ENCODE measurements at regions not wholly inside any gene's neighbourhood (a gene's known extent, or its start where the extent isn't known, plus 50 kb on each side); places are given as distances from the start of the nearest gene placed in this dataset.

DNA sequence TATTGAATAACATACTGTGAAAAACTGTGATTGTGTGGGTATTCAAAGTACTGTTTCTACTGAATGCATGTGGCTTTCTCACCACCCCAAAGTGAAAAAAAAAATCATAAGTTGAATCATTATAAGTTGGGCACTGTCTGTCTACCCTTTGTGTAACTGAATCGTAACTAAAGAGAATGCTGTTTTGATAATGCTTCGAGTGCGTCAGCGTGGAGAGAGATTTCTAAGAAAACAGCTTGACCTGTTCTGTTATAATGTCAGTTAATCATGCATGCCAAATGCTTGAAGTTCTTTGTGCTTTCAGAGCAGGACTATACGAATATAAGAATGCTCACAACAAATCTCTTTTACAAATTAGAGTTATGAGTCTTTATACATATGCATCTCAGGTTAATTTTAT, 148.8 kb upstream of the SGCD start:
- Histone ChIP-seq H3K79me2 (ENCODE audit: low read length) (no peaks in the 10 kb centered on the region), H3K4me2 (ENCODE audit: low read depth, low read length) (no peak overlapping the region), H3K36me3 (replicated peaks; ENCODE audit: insufficient read depth, low read length) (no peaks in the 10 kb centered on the region), H3K9ac (ENCODE audit: low read length) (no peak overlapping the region), H3K27me3 (replicated peaks; ENCODE audit: insufficient read depth, low read length) (no peaks in the 10 kb centered on the region), H3K9me3 (replicated peaks; ENCODE audit: insufficient read depth, low read length) (no peaks in the 10 kb centered on the region), H3K4me3 (ENCODE audit: low read length) (no peak overlapping the region), H3K4me1 (ENCODE audit: low read length) (no peaks in the 10 kb centered on the region), H3K27ac (ENCODE audit: low read length) (no peak overlapping the region), H3F3A (ENCODE audit: insufficient read depth, low read length) (no peaks in the 10 kb centered on the region), H4K20me1 (ENCODE audit: insufficient read depth, low read length) (no peaks in the 10 kb centered on the region), H2AFZ (ENCODE audit: low read length) (no peak overlapping the region), H3K9me2 (replicated peaks; ENCODE audit: insufficient read depth, low read length) (no peaks in the 10 kb centered on the region)
- TF ChIP-seq EZH2 (optimal IDR thresholded peaks at IDR 0.05; ENCODE audit: low read depth, low read length) (no peak), EZH2phosphoT487 (IDR thresholded peaks at IDR 0.05; ENCODE audit: low read length) (no peak)
- TF ChIP-seq, protein P1, sequence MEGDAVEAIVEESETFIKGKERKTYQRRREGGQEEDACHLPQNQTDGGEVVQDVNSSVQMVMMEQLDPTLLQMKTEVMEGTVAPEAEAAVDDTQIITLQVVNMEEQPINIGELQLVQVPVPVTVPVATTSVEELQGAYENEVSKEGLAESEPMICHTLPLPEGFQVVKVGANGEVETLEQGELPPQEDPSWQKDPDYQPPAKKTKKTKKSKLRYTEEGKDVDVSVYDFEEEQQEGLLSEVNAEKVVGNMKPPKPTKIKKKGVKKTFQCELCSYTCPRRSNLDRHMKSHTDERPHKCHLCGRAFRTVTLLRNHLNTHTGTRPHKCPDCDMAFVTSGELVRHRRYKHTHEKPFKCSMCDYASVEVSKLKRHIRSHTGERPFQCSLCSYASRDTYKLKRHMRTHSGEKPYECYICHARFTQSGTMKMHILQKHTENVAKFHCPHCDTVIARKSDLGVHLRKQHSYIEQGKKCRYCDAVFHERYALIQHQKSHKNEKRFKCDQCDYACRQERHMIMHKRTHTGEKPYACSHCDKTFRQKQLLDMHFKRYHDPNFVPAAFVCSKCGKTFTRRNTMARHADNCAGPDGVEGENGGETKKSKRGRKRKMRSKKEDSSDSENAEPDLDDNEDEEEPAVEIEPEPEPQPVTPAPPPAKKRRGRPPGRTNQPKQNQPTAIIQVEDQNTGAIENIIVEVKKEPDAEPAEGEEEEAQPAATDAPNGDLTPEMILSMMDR (IDR thresholded peaks at IDR 0.05; ENCODE audit: low read length) = no peak
- DNase-seq = no peak

DNA sequence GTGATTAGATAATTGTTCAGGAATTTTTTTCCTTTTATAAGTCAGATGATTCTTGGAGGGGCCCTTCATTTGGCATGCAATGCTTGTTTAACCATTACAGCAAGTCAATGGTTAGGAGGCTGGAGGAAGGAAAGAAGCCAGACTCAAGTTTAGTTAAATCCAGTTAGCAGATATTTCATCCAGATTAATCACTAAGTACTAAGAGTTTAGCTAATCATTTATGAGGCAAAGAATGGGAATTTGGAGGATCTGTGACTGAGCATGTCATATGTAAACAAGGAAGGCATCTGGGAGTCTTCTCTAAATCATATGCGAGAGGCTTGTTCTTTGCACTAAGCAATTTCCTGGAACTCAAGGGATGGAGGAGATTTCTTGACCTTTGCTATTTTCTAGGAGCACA, 145.3 kb upstream of the SGCD start:
- Histone ChIP-seq H3K9me3 (replicated peaks; ENCODE audit: insufficient read depth, low read length) (no peaks in the 10 kb centered on the region), H3K79me2 (ENCODE audit: low read length) (no peaks in the 10 kb centered on the region), H3K4me3 (ENCODE audit: low read length) (no peak overlapping the region), H3K9ac (ENCODE audit: low read length) (no peak overlapping the region), H3K27me3 (replicated peaks; ENCODE audit: insufficient read depth, low read length) (no peaks in the 10 kb centered on the region), H3K4me2 (ENCODE audit: low read depth, low read length) (no peak overlapping the region), H3K36me3 (replicated peaks; ENCODE audit: insufficient read depth, low read length) (no peaks in the 10 kb centered on the region), H3F3A (ENCODE audit: insufficient read depth, low read length) (no peaks in the 10 kb centered on the region), H4K20me1 (ENCODE audit: insufficient read depth, low read length) (no peaks in the 10 kb centered on the region), H2AFZ (ENCODE audit: low read length) (no peak overlapping the region), H3K9me2 (replicated peaks; ENCODE audit: insufficient read depth, low read length) (no peaks in the 10 kb centered on the region), H3K4me1 (ENCODE audit: low read length) (no peaks in the 10 kb centered on the region), H3K27ac (ENCODE audit: low read length) (no peak overlapping the region)
- TF ChIP-seq EZH2phosphoT487 (IDR thresholded peaks at IDR 0.05; ENCODE audit: low read length) (no peak), EZH2 (optimal IDR thresholded peaks at IDR 0.05; ENCODE audit: low read depth, low read length) (no peak)
- TF ChIP-seq, protein P1 (IDR thresholded peaks at IDR 0.05; ENCODE audit: low read length) = no peak
- DNase-seq = no peak

DNA sequence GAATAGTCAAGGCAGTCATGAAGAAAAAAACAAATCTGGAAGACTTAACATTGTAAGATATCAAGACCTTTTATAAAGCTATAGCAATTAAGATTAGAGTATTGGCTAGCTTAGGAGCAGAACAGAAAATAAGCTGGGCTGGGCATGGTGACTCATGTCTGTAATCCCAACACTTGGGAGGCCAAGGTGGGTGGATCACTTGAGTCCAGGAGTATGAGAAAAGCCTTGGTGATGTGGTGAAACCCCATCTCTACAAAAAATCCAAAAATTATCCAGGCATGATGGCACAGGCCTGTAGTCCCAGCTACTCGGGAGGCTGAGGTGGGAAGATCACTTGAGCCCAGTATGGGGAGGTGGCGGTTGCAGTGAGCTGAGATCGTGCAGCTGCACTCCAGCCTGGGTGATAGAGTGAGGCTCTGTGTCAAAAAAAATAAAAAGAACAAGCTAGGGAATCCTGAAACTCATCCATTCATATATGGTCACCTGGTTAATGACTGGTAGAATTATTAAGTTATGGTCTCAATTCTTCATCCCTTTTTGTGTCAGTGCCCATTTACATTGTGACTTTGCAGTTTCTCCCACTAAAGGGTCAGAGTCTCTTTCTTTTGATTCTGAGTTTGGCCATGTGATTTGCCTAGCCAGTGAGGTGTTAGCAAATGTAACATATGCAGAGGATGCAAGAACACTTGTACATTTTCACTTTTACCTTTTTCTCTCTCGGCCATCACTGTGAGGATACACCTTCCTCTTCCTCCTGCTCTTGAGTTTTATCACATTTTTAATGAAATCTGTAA, 144.6 kb upstream of the SGCD start:
- Histone ChIP-seq H3K4me3 (ENCODE audit: low read length) (no peak overlapping the region), H3K9me3 (replicated peaks; ENCODE audit: insufficient read depth, low read length) (no peaks in the 10 kb centered on the region), H3K36me3 (replicated peaks; ENCODE audit: insufficient read depth, low read length) (no peaks in the 10 kb centered on the region), H3K9ac (ENCODE audit: low read length) (no peak overlapping the region), H3K4me1 (ENCODE audit: low read length) (no peaks in the 10 kb centered on the region), H3K27me3 (replicated peaks; ENCODE audit: insufficient read depth, low read length) (no peaks in the 10 kb centered on the region), H3F3A (ENCODE audit: insufficient read depth, low read length) (no peaks in the 10 kb centered on the region), H2AFZ (ENCODE audit: low read length) (no peak overlapping the region), H4K20me1 (ENCODE audit: insufficient read depth, low read length) (no peaks in the 10 kb centered on the region), H3K79me2 (ENCODE audit: low read length) (no peaks in the 10 kb centered on the region), H3K9me2 (replicated peaks; ENCODE audit: insufficient read depth, low read length) (no peaks in the 10 kb centered on the region), H3K4me2 (ENCODE audit: low read depth, low read length) (no peak overlapping the region), H3K27ac (ENCODE audit: low read length) (no peak overlapping the region)
- DNase-seq = no peak
- TF ChIP-seq EZH2 (optimal IDR thresholded peaks at IDR 0.05; ENCODE audit: low read depth, low read length) (no peak), EZH2phosphoT487 (IDR thresholded peaks at IDR 0.05; ENCODE audit: low read length) (no peak)
- TF ChIP-seq, protein P1 (IDR thresholded peaks at IDR 0.05; ENCODE audit: low read length) = no peak

Data from MM.1S (cell line).